NCI-H82 treated with DMSO at 0.1 percent for 48 hours (cell line): ENCODE measurements at regions not wholly inside any gene's neighbourhood (a gene's known extent, or its start where the extent isn't known, plus 50 kb on each side); places are given as distances from the start of the nearest gene placed in this dataset.
"Not testable (repeated sequence)": the region's sequence is repeated elsewhere in the genome, so short reads cannot be mapped to it uniquely, and the experiment has no call there.

ENCODE experiments used
- DNase-seq: peaks from one replicate; lab custom pipeline; 2025; ENCODE audit not compliant: unreplicated experiment; lab: John Stamatoyannopoulos, UW

DNA sequence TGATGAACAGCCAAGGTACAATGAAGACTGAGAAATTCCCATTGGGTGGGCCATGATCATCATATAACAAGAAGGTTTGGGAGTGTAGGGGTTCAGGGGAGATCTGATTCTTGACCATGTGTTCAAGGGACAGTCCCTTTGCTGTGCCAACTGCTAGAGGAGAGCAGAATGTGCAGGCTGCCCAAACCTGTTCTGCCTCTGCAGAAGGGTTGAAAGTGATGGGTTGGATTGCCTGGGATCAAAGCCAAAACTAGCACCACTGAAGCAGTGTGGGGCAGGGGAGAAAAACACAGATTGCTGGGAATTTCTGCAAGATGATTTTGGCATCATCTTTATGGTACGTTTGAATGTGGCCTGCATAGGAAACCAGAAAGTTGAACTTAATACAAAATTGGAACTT, 303.9 kb downstream of the OTUD1 start:
- no peak for DNase-seq

DNA sequence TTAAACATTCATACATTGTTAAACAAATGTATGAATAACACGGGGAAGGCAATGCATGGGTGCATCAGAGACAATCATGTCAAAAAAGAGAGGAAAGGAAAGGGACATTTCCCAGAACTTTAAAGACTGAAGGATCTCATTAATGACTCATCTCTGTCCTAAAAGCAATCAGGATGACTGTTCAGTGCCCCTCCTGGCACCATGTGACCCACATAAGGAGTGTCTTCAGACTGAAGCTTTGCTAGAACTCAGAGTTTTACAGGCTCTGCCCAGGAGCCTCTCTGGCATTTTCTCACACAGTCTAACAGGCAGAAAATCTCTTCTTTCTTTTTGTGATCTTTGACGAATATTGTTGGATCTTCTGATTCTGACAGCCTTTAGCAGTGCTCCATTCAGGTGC, 315.3 kb downstream of the OTUD1 start:
- DNase-seq: no peak

DNA sequence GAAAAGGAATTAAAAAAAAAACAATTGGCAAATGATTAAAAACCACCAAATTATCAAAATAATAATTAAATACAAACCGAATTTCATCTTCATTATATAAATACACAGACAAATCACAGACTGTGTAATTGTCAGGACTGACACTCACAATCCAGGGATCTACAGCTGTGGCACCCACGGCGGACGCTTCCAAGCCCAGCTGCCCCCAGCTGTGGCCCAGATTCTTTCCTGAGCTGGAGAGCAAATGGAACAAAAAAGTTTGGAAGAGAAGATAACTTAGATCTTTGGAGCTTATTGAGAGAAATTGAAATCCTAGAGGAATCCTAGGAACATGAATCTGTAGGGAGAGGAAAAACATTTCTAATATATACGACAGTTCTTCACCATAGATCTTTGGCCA, 316.1 kb downstream of the OTUD1 start:
- DNase-seq: no peak

DNA sequence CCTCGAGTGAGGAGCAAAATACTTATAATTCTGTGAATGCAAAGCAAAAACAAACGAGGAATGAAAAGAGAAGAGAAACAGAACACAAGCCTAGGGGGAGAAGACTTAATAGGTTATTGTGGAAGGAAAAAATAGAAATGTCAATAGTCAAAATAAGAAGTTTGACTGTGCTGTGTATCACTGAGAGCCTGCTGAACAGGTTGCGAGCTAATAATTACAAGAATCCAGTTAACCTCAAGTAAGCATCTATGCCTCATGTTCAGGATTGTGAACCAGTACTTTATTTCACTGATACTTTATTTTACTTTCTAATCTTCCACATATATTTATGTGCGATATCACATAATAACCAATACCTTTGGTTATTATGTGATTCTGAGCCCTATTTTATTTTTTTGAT, 316.7 kb downstream of the OTUD1 start:
- no peak for DNase-seq

DNA sequence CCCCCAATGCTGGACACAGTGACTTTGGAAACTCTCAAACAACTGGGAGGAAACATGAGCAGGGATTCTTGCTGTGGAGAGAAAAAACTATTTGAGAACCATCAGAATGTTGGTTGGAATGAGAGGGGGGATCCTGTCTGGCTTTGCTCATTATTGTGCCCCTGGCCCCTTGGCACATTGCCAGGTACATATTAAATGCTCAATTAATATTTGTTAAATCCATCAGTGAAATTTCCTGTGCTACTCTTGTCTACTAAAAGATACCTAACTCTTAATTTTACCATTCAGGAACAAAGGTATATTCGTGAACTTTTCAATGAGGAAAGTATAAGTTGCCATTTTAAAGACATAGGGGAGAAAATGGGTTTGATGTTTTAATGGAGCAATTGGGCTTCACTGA, 329.4 kb downstream of the OTUD1 start:
- no peak for DNase-seq

DNA sequence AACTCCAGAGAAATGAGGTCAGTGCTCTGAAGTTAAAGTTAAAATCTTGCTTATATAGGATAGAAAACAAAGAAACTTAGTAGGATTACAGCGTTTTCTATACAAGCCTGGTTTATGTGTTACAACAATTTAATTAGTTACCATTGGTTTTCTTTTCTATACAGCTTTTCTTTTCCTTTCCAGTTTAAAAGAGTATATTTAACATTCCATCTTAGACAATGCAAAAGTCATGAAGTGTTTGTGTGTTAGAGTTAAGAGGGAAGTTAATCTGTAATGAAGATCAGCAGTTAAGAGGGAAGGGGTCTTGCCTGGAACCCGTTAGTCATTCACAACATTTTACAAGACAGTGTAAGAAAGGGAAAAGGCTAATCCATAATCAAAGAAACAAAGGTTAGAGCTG, 338.3 kb downstream of the OTUD1 start:
- no peak for DNase-seq

DNA sequence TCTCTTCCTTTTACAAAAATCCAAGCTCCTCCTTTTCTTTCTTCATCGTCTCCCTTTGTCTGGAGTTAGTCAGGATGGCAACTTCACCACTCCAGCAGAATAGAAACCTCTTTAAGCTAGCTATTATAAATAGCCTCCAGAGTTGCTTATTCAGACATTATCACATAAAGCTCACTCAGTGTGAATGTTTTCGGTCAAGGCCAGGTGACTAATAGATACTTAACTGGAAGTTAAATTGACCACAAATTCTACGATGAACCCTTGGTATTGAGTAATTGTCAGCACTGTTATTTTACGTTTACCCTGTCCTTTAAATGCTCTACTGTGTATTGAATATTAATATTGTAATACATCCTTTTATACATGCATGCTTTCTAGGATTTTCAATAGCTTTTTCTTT, 340.4 kb downstream of the OTUD1 start:
- DNase-seq: no peak

DNA sequence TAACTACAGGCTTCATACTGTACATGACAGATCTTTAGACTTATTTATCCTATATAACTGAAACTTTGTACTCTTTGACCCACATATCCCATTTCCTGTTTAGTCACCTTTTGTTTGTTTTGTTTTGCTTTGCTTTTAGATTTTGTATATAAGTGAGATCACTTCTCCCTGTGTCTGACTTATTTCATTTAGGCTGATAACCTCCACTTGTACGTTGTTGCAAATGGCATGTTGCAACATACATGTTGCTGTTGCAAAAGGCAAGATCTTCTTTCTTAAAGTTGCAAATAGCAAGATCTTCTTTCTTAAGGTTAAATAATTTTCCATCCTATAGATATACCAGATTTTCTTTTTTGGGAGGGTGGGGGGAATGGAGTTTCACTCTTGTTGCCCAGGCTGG, 341.5 kb downstream of the OTUD1 start:
- no peak for DNase-seq

DNA sequence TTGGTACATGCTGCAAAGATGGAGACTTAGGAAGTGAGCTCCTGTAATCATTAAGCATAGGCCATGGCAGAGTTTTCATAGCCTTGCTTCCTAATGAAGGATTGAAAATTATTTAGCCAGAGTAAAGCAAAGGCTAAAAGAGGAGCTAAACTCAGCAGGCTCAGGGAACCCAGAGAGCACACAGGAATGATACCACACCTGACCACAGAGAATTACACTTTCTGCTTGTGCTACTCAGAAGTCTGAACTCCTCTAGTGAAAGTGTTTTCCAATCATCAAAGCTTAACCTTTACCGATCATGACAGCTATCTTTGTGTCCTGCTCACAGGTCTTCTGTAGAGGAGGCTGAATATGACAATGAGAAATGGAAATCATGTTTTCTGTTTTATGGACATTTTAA, 347.7 kb downstream of the OTUD1 start:
- DNase-seq: no peak

DNA sequence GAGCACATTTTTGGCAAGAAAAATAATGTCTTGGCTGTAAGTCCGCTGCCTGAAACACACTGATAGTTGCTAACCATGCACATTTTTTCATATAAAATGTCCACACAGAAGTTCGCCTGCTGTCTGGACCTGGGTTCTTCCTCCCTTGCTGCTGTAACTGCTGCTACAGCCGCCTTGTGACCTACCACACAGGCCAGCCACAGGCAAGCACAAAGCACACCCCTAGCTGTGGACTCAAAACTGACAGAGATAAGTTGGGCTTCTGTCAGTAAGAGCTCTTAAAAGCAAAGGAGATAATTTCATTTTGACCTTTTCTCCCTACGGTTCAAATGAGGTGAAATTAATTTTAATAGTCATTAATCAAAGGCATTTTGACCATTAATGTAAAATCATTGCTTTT, 354.7 kb downstream of the OTUD1 start:
- DNase-seq: no peak

DNA sequence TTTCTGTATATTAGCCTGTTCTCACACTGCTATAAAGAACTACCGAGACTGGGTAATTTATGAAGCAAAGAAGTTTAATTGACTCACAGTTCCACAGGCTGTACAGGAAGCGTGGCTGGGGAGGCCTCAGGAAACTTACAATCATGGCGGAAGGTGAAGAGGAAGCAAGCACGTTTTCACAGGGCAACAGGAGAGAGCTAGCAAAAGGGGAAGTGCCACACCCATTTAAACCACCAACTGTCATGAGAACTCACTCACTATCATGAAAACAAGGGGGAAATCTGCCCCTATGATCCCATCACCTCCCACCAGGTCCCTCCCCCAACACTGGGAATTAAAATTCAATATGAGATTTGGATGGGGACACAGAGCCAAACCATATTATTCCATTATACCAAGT, 358.6 kb downstream of the OTUD1 start:
- not testable (repeated sequence) for DNase-seq

DNA sequence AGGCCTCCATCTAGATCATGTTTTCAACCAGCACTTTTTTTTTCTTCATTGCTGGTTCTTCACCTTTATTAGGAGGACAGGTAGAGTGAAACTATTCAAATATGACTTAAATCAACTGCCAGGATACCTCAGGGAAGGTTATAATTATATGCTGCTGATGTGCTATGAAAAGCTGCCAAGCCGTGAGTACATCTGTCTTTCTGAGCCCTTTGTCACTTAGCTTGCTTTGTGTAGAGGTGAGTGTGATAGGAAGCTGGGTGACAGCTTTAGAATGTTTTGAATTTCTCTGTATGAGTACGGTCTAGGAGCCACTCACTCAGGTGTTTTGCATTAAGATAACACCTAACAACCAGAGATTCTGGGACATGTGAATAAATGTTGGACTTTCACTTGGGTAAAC, 365.2 kb downstream of the OTUD1 start:
- no peak for DNase-seq

DNA sequence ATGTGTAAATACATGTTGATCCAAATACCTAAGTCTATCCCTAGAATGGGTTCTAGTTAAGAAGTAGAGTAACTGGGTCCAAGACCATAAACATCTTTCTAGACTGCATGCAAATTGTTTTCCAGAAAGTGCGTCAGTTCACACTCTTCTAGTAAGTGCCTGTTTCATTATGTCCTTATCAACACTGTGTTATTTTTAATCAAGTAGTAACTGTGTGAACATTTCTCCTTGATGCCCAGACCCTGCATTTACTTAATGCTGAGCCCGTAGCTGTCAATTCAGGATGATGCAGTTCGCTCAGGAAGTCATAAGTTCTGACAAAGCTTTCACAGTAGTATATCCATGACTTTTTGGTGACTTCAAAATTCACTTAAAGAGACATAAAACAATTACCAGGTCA, 374.8 kb downstream of the OTUD1 start:
- DNase-seq: no peak

DNA sequence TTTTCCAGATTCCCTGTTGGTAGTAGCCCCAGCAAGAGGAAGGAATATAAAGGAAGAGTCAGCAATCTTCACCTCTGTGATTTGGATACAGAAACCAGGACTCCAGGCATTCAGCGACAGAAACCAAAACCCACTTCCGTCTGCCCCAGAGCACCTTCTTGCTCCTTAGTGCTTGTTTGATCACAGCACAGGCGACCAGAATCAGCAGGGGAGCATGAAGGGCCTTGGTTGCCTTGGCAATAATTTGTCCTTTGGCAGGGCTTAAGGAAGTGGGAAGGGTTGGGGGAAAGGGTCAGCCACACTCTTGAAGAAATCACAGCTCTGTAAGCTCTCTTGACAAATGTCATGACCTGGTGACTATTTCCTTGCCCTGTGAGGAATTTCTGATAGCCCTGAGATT, 379.6 kb downstream of the OTUD1 start:
- no peak for DNase-seq

DNA sequence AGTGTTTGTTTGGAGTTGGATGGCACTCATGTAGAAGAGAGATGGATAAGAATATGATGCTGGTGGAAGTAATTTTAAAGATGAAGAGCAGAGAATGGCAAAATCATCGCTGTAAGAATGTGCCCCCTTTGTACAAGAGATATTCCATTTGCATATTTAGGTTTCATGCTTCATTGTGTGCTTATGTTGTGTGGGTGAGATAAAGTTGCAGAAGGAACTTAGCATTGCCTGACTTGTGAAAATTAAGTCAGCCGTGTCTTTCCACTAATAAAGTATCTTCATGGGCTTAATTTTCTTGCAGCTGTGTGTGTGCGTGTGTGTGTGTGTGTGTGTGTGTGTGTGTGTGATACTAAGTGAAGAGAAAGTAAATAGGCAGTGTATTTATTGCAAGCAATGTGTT, 381.9 kb downstream of the OTUD1 start:
- no peak for DNase-seq

DNA sequence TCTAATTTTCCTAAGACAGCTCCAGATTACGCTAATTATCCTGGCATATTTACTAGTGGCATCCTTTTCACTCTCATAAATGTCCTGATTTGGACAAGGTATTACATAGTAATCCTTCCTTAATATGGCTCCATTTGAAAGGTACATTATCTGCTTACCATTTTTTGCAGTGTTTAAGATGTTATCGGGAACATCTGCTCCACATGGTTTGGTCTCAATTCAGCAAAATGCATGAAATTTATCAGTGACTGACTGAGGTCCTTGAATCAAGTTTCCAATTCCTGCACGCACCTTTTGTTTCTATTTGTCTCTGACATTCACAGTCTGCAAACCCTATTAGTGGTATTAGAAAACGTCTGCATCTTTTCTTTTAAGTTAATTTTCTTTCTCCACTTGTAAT, 384.1 kb upstream of the KIAA1217 start:
- no peak for DNase-seq

DNA sequence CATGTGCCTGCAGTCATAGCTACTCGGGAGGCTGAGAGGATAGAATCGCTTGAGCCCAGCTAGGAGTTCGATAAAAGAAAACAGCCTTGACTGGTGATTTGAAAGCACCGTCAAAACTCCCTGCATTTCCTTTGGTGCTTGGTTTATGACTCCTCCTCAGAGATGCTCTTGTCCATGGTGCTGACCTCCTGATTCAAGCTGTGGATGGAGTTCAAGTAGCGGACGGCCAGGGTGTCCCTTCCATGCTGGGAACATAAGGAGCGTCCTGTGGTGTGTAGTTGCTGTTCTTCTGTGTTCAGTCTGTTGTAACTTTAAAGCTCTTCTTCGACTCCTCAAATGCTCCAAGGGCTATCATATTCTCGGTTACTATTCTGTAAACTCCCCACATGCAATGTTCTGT, 382.5 kb upstream of the KIAA1217 start:
- DNase-seq: no peak

DNA sequence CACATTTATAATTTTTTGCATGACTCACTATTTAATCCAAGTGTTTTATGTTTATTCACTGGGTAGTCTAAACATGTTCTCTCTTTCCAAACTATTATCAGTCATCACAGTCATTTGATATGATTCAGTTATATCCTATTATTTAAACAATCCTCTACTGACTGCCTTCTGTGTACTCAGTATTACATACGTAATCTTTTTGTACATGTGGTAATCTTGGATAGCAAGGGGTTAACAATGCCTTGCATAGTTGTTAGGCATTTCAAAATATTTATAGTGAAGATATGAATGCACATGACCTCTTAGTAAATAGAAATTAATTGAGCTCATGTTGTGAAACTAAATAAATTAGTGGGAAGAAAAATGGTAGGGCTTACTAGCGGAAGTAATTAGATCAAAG, 379.4 kb upstream of the KIAA1217 start:
- DNase-seq: peak; percentile 30

DNA sequence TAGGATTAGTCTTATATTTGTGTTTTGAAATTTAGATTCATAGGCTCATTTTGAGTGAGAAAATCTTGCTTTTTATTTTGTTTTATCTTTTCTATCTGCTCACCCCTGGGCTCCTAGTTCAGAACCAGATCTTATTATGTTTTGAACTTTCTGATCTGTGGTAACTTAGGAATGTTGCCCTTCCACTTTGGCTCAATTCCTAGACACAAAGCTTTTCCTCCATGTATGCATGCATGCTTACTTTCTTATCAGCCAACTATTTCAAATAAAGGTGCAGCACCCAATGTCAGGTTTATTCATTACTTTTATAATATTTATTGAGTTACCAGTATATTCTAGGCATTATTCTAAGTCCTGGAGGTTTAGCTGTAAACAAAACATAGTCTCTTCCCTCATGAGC, 374.8 kb upstream of the KIAA1217 start:
- no peak for DNase-seq

DNA sequence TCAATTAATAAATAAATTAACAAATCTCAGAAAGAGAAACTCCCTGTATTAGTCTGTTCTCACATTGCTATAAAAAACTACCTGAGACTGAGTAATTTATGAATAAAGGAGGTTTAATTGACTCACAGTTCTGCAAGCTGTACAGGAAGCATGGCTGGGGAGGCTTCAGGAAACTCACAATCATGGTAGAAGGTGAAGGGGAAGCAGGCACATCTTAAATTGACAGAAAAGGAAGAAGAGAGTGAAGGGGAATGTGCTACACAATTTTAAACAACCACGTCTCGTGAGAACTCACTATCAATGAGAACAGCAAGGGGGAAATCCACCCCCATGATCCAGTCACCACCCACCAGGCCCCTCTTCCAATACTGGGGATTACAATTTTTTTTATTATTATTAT, 358.3 kb upstream of the KIAA1217 start:
- DNase-seq: no peak

DNA sequence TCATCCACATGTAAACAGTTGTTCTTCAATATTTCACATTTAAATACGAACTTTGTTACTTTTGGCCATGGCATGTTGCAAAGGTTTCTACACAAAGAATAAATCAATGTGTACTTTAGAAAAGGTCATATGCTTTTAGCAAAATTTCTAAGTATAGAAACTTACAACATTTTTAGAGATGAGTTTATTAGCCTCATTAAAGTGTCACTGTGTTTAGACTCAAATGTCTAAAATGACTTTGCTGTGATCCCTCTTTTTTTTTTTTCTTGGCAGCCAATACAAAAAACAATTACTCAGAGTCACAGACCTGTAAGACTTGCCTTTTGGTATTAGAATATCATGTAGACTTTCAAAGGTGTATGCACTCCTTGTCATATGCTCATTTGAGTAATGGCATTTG, 349.3 kb upstream of the KIAA1217 start:
- DNase-seq: no peak

DNA sequence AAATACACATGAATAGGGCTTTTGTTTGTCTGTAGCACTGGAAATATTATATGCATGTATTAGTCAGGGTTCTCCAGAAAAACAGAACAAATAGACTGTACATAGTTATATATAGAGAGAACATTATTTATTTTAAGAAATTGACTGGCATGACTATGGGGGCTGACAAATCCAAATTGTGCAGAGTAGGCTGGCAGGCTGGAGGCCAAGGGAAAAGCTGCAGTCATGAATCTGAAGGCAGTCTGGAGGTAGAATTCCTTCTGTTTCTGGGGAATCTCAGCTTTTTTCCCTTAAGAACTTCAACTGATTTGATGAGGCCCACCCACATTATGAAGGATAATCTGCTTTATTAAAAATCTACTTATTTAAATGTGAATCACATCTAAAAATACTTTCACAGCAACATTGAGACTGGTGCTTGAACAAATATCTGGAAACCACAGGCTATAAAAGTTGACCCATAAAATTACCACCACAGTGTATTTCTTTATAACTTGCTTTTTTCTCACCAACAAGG, 344.2 kb upstream of the KIAA1217 start:
- DNase-seq: no peak

DNA sequence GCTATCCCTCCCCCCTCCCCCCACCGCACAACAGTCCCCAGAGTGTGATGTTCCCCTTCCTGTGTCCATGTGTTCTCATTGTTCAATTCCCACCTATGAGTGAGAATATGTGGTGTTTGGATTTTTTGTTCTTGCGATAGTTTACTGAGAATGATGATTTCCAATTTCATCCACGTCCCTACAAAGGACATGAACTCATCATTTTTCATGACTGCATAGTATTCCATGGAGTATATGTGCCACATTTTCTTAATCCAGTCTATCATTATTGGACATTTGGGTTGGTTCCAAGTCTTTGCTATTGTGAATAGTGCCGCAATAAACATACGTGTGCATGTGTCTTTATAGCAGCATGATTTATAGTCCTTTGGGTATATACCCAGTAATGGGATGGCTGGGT, 342.0 kb upstream of the KIAA1217 start:
- not testable (repeated sequence) for DNase-seq

DNA sequence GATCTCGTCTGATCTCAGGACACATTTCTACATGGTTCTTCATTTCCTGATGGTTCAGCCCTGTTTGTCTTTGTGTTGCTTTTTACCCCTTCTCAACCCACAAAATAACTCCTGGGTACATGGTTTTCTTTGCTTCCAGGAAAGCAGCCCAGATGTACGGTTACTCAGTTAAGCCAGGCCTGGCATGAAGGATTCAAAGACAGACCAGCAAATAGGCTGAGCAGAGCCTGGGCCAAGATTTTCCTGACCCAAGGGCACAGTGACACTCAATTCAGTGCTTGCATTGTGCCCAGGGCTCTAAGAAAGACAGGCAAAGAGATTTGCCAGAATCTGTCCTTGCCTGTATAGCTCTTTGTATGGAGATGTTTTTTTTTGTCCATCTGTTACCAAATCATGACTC, 340.8 kb upstream of the KIAA1217 start:
- DNase-seq: no peak
